SK-N-SH (cell line): ENCODE measurements at regions not wholly inside any gene's neighbourhood (a gene's known extent, or its start where the extent isn't known, plus 50 kb on each side); places are given as distances from the start of the nearest gene placed in this dataset.

Experiments used
- CTCF ChIA-PET: fragments of 300-600, 350-600 bp; formaldehyde crosslinking; extraction: SDS; loops from one replicate; lab custom pipeline; 2021; lab: Yijun Ruan, JAX
- POLR2A ChIA-PET: fragments of 350-600 bp; sonication (Branson Sonifier 250); formaldehyde crosslinking; extraction: SDS; loops from one replicate; lab custom pipeline; 2020; ENCODE audit warnings: antibody characterized with exemption, inconsistent platforms; lab: Yijun Ruan, JAX
- DNase-seq: peaks from one replicate; pipeline ENCODE4 v3.0.0; 2012
- H2AFZ ChIP-seq: fragments of 200-600 bp; sonication (generic); 2 replicates; pipeline ENCODE4 v1.8.1; 2016; ENCODE audit warnings: antibody characterized with exemption, mild to moderate bottlenecking, low read depth
- H3F3A ChIP-seq: fragments of 200-600 bp; sonication (generic); replicated peaks from 2 replicates; pipeline ENCODE3; 2016; ENCODE audit warnings: antibody characterized with exemption, mild to moderate bottlenecking; ENCODE audit not compliant: insufficient read depth
- H3K27ac ChIP-seq, 2 experiments: fragments of 200-500 bp in 1 of 2; fragments of 200-600 bp in 1 of 2; sonication (Bioruptor generic) in 1 of 2; sonication (generic), shearing (Covaris generic) in 1 of 2; 2 replicates each; pipeline versions ENCODE4 v1.5.1 to v1.6.1; 2014 to 2016; ENCODE audit warnings: low read depth in 2 of 2, inconsistent platforms in 1 of 2, low read length in 1 of 2, mild to moderate bottlenecking in 1 of 2, mixed read lengths in 1 of 2
- H3K27me3 ChIP-seq: fragments of 200-600 bp; sonication (generic), shearing (Covaris generic); 2 replicates; pipeline ENCODE4 v1.6.1; 2016; ENCODE audit warnings: mixed run types; ENCODE audit not compliant: insufficient read depth
- H3K36me3 ChIP-seq, 2 experiments: fragments of 200-500 bp in 1 of 2; fragments of 200-600 bp in 1 of 2; sonication (Bioruptor generic) in 1 of 2; sonication (generic) in 1 of 2; replicated peaks in 1 of 2; 2 replicates each; pipeline versions ENCODE3 to v1.5.1; 2014 to 2016; ENCODE audit warnings: low read length in 1 of 2, mild to moderate bottlenecking in 1 of 2; ENCODE audit not compliant: insufficient read depth in 2 of 2, control insufficient read depth in 1 of 2
- H3K4me1 ChIP-seq, 2 experiments: fragments of 200-500 bp in 1 of 2; fragments of 200-600 bp in 1 of 2; sonication (Bioruptor generic) in 1 of 2; sonication (generic), shearing (Covaris generic) in 1 of 2; 2 replicates each; pipeline versions ENCODE4 v1.5.1 to v1.6.1; 2014 to 2016; ENCODE audit warnings: low read depth in 1 of 2, low read length in 1 of 2, mixed run types in 1 of 2; ENCODE audit not compliant: insufficient read depth in 2 of 2, control insufficient read depth in 1 of 2
- H3K4me2 ChIP-seq: fragments of 200-600 bp; sonication (generic), shearing (Covaris generic); 2 replicates; pipeline ENCODE4 v1.6.1; 2017; ENCODE audit warnings: mixed run types
- H3K4me3 ChIP-seq, 2 experiments: fragments of 200-500 bp in 1 of 2; fragments of 200-600 bp in 1 of 2; sonication (Bioruptor generic) in 1 of 2; sonication (generic), shearing (Covaris generic) in 1 of 2; 2 replicates each; pipeline versions ENCODE4 v1.5.1 to v1.8.1; 2014 to 2016; ENCODE audit warnings: low read depth in 2 of 2, inconsistent platforms in 1 of 2, low read length in 1 of 2, mild to moderate bottlenecking in 1 of 2, mixed read lengths in 1 of 2, moderate library complexity in 1 of 2
- H3K79me2 ChIP-seq: fragments of 200-600 bp; sonication (generic); 2 replicates; pipeline ENCODE4 v1.8.1; 2017; ENCODE audit warnings: mild to moderate bottlenecking; ENCODE audit not compliant: insufficient read depth
- H3K9ac ChIP-seq: fragments of 200-600 bp; sonication (generic); 2 replicates; pipeline ENCODE4 v1.6.1; 2017; ENCODE audit warnings: mixed run types
- H3K9me2 ChIP-seq: fragments of 200-600 bp; sonication (generic); 2 replicates; pipeline ENCODE4 v1.6.1; 2017; ENCODE audit warnings: mixed run types
- H3K9me3 ChIP-seq: fragments of 200-600 bp; sonication (generic); 2 replicates; pipeline ENCODE4 v1.6.1; 2017; ENCODE audit warnings: mixed run types, mild to moderate bottlenecking, moderate library complexity
- H4K20me1 ChIP-seq: fragments of 200-600 bp; sonication (generic); 2 replicates; pipeline ENCODE4 v1.6.1; 2017; ENCODE audit warnings: mild to moderate bottlenecking, mixed run types; ENCODE audit not compliant: insufficient read depth
- CHD2 ChIP-seq: fragments of 150-350 bp; IDR thresholded peaks from 2 replicates; pipeline ENCODE4 v1.6.1; 2018; ENCODE audit warnings: low read length; ENCODE audit not compliant: partially characterized antibody
- ELF1 ChIP-seq: IDR thresholded peaks from 2 replicates; pipeline ENCODE4 v1.4.0; 2012
- EP300 ChIP-seq, 2 experiments: IDR thresholded peaks; 2 replicates each; pipeline versions ENCODE4 v1.4.0 to v1.6.1; 2012; ENCODE audit warnings: borderline replicate concordance in 1 of 2, low read depth in 1 of 2, low read length in 1 of 2
- FOSL2 ChIP-seq: IDR thresholded peaks from 2 replicates; pipeline ENCODE4 v1.4.0; 2012; ENCODE audit warnings: low read depth, mild to moderate bottlenecking, moderate library complexity, borderline replicate concordance
- FOXJ3 ChIP-seq: sonication (generic); formaldehyde crosslinking; IDR thresholded peaks from 2 replicates; pipeline ENCODE4 v1.5.1; 2020; ENCODE audit warnings: mild to moderate bottlenecking, missing genetic modification reagents
- GABPA ChIP-seq: IDR thresholded peaks from 2 replicates; pipeline ENCODE4 v1.4.0; 2012; ENCODE audit warnings: low read depth, mild to moderate bottlenecking
- JUND ChIP-seq: IDR thresholded peaks from 2 replicates; pipeline ENCODE4 v1.4.0; 2012
- NFIC ChIP-seq: IDR thresholded peaks from 2 replicates; pipeline ENCODE4 v1.4.0; 2012; ENCODE audit warnings: borderline replicate concordance
- NRF1 ChIP-seq: IDR thresholded peaks from 2 replicates; pipeline ENCODE4 v1.6.1; 2012; ENCODE audit warnings: low read depth, mild to moderate bottlenecking, low read length
- POLR2AphosphoS5 ChIP-seq: IDR thresholded peaks from 2 replicates; pipeline ENCODE4 v1.6.1; 2012; ENCODE audit warnings: low read depth, low read length
- RCOR1 ChIP-seq: fragments of 150-350 bp; IDR thresholded peaks from 2 replicates; pipeline ENCODE4 v1.6.1; 2017; ENCODE audit warnings: antibody characterized with exemption, low read length
- RXRA ChIP-seq: IDR thresholded peaks from 2 replicates; pipeline ENCODE4 v1.4.0; 2012; ENCODE audit warnings: low read depth, mild to moderate bottlenecking, borderline replicate concordance
- SIN3A ChIP-seq: IDR thresholded peaks from 2 replicates; pipeline ENCODE4 v1.6.1; 2012; ENCODE audit warnings: low read depth, mild to moderate bottlenecking, low read length, moderate library complexity, borderline replicate concordance
- SMC3 ChIP-seq: IDR thresholded peaks from 2 replicates; pipeline ENCODE4 v1.6.1; 2012; ENCODE audit warnings: low read depth, low read length, improper control_type of control experiment
- TCF12 ChIP-seq: IDR thresholded peaks from 2 replicates; pipeline ENCODE4 v1.4.0; 2012
- TEAD4 ChIP-seq: IDR thresholded peaks from 2 replicates; pipeline ENCODE4 v1.4.0; 2012; ENCODE audit warnings: mild to moderate bottlenecking, borderline replicate concordance; ENCODE audit not compliant: insufficient read depth
- YY1 ChIP-seq: IDR thresholded peaks from 2 replicates; pipeline ENCODE4 v1.4.0; 2012; ENCODE audit warnings: low read depth, mild to moderate bottlenecking
- WGBS: methylation state at CpG from one replicate; pipeline ENCODE4 v1.1.6; 2017; ENCODE audit warnings: low lambda C conversion rate; 5-methylcytosine and 5-hydroxymethylcytosine counted together
- TF ChIP-seq, protein P1 (sequence below): IDR thresholded peaks from 2 replicates; pipeline ENCODE4 v1.4.0; 2012; ENCODE audit warnings: low read depth
- TF ChIP-seq, protein P2 (sequence below): IDR thresholded peaks from 2 replicates; pipeline ENCODE4; 2012
- TF ChIP-seq, protein P3 (sequence below): IDR thresholded peaks from 2 replicates; pipeline ENCODE4 v1.6.1; 2012; ENCODE audit warnings: mild to moderate bottlenecking, low read depth, low read length, moderate library complexity

DNA sequence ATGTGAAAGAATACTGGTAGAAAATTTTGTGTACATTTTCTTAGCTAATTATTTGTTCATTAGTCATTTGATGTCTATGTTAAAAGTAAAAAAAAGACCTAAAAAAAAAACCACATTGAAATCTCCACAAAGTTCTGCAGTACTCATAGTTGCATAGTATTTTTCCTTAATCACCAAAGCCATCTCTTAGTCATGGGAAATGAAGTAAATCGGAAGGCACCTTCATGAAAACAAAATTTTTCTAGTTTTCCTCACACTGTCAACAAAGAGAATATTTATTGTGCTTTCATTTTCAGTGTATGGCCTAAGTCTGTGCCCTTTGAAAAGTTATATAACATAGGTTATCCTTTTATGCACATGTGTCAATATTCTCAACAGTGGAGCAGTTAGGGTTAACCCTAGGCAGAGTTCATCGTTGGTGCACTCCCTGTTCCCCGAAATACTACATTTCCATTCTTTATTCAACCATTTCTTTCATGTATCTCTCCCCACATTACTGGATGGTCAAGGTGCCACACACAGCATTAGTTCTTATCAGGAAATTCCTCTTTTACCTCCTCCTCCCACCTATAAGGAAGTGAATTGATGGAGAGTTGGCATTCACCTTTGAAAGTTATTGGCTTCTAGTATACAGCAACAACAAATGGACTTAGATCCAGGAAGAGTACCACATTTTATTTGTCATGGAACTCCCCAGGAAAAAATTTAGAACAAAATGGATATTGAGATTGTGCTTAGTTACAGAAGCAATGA is 93.1 kb downstream of the NUDT12 start:
- Histone ChIP-seq H3F3A (peaks cover 16% of the 10 kb centered on the region), H2AFZ (no peak overlapping the region; the same call in 1 of the 2 replicates), H3K79me2 (no peaks in the 10 kb centered on the region), H3K4me3 (no peak overlapping the region), H3K9ac (peak overlapping the region; percentile 14; the same call in 1 of the 2 replicates), H3K9me2 (no peaks in the 10 kb centered on the region), H4K20me1 (no peaks in the 10 kb centered on the region), H3K27ac (peak overlapping the region in 1 of 2 experiments; percentile 74; a peak in 2 of 4 replicates), H3K36me3 (no peaks in the 10 kb centered on the region), H3K4me1 (peaks cover 5 to 40% of the 10 kb centered on the region in 2 experiments; a peak in 3 of 4 replicates), H3K27me3 (no peaks in the 10 kb centered on the region), H3K9me3 (no peaks in the 10 kb centered on the region), H3K4me2 (peak overlapping the region; percentile 1; the same call in 1 of the 2 replicates)
- no peak for DNase-seq
- CTCF ChIA-PET: no interaction called here
- WGBS: 68% methylated on average over 3 of the region's 3 CpGs
- 0 out of 2 replicates have a peak, but pooled peaks have one; percentile 40 for TF ChIP-seq NFIC
- no peak for TF ChIP-seq SMC3
- TF ChIP-seq RCOR1: no peak
- TF ChIP-seq JUND: peak; percentile 71
- TF ChIP-seq EP300 (IDR thresholded peaks at IDR 0.05; ENCODE audit: borderline replicate concordance in 1 of 2, low read depth in 1 of 2, low read length in 1 of 2): peak in 1 of 2 experiments; percentile 83; a peak in 2 of 4 replicates
- TF ChIP-seq, protein P1, sequence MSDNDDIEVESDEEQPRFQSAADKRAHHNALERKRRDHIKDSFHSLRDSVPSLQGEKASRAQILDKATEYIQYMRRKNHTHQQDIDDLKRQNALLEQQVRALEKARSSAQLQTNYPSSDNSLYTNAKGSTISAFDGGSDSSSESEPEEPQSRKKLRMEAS: no peak
- TF ChIP-seq TCF12: peak; percentile 65
- TF ChIP-seq TEAD4: peak; percentile 55; the same call in 1 of the 2 replicates
- no peak for TF ChIP-seq POLR2AphosphoS5
- TF ChIP-seq FOSL2: peak; percentile 20; the same call in 1 of the 2 replicates
- peak; percentile 50; the same call in 1 of the 2 replicates for TF ChIP-seq RXRA
- TF ChIP-seq, protein P2, sequence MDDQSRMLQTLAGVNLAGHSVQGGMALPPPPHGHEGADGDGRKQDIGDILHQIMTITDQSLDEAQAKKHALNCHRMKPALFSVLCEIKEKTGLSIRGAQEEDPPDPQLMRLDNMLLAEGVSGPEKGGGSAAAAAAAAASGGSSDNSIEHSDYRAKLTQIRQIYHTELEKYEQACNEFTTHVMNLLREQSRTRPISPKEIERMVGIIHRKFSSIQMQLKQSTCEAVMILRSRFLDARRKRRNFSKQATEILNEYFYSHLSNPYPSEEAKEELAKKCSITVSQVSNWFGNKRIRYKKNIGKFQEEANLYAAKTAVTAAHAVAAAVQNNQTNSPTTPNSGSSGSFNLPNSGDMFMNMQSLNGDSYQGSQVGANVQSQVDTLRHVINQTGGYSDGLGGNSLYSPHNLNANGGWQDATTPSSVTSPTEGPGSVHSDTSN: peak; percentile 71
- POLR2A ChIA-PET: no interaction called here

DNA sequence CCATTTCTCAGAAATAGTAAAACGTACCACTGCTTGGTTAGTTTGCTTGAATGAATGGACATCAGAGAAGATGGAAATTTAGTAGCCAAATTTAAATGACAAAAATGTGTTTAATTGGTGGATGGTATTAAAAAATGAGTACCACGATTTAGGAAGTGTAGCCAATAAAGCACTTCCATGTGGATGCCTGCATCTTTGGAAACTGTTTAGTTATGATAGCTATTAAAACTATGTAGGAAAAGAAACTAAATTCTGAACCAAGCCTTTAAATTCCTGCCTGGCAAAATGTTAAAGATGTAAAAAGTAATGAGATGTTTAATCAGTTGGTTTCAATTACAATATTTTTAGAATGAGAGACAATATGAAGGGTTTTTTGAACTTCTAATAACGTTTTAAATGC is 94.8 kb downstream of the NUDT12 start:
- Histone ChIP-seq H3K9me3 (no peaks in the 10 kb centered on the region), H3F3A (peaks cover 12% of the 10 kb centered on the region), H3K9ac (no peak overlapping the region), H3K4me1 (peaks cover 5 to 46% of the 10 kb centered on the region in 2 experiments; a peak in 3 of 4 replicates), H3K4me2 (peak overlapping the region; percentile 21; the same call in 1 of the 2 replicates), H3K79me2 (no peaks in the 10 kb centered on the region), H3K9me2 (no peaks in the 10 kb centered on the region), H3K36me3 (no peaks in the 10 kb centered on the region), H3K27ac (peak overlapping the region in 1 of 2 experiments; percentile 39; a peak in 2 of 4 replicates), H4K20me1 (no peaks in the 10 kb centered on the region), H3K4me3 (no peak overlapping the region), H3K27me3 (no peaks in the 10 kb centered on the region), H2AFZ (no peak overlapping the region; the same call in 1 of the 2 replicates)
- DNase-seq: no peak
- 73% methylated on average over 3 of the region's 3 CpGs for WGBS
- CTCF ChIA-PET: interaction anchor here (0.6 to 2.5 kb wide), 4 partner anchors 8 to 328 kb away, joined by 3 to 16 read pairs (median 4); no protein-coding TSS in a partner anchor
- POLR2A ChIA-PET: no interaction called here
- TF ChIP-seq ELF1 (no peak), SMC3 (no peak), NRF1 (no peak), FOXJ3 (no peak), NFIC (no peak), EP300 (IDR thresholded peaks at IDR 0.05; ENCODE audit: borderline replicate concordance in 1 of 2, low read depth in 1 of 2, low read length in 1 of 2) (no peak), RXRA (no peak), SIN3A (no peak), RCOR1 (no peak), CHD2 (no peak), YY1 (no peak), FOSL2 (no peak), GABPA (no peak), TCF12 (no peak)
- TF ChIP-seq, protein P3, sequence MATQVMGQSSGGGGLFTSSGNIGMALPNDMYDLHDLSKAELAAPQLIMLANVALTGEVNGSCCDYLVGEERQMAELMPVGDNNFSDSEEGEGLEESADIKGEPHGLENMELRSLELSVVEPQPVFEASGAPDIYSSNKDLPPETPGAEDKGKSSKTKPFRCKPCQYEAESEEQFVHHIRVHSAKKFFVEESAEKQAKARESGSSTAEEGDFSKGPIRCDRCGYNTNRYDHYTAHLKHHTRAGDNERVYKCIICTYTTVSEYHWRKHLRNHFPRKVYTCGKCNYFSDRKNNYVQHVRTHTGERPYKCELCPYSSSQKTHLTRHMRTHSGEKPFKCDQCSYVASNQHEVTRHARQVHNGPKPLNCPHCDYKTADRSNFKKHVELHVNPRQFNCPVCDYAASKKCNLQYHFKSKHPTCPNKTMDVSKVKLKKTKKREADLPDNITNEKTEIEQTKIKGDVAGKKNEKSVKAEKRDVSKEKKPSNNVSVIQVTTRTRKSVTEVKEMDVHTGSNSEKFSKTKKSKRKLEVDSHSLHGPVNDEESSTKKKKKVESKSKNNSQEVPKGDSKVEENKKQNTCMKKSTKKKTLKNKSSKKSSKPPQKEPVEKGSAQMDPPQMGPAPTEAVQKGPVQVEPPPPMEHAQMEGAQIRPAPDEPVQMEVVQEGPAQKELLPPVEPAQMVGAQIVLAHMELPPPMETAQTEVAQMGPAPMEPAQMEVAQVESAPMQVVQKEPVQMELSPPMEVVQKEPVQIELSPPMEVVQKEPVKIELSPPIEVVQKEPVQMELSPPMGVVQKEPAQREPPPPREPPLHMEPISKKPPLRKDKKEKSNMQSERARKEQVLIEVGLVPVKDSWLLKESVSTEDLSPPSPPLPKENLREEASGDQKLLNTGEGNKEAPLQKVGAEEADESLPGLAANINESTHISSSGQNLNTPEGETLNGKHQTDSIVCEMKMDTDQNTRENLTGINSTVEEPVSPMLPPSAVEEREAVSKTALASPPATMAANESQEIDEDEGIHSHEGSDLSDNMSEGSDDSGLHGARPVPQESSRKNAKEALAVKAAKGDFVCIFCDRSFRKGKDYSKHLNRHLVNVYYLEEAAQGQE: no peak
- TF ChIP-seq, protein P2: no peak
